ENCODE measurements at regions not wholly inside any gene's neighbourhood (a gene's known extent, or its start where the extent isn't known, plus 50 kb on each side); places are given as distances from the start of the nearest gene placed in this dataset.
"Not testable (repeated sequence)": the region's sequence is repeated elsewhere in the genome, so short reads cannot be mapped to it uniquely, and the experiment has no call there.

GRCh38 chr1:215400741-215401140 lies 166.4 kb upstream of the KCTD3 start:
- no peaks in the 10 kb centered on the region for H3K36me3 ChIP-seq (ENCODE audit: control insufficient read depth, insufficient read depth, low read length)
- TF ChIP-seq CTCF (IDR thresholded peaks at IDR 0.05; ENCODE audit: insufficient read depth, low read length, severe bottlenecking) = no peak
- no peak for DNase-seq (ENCODE audit: low read depth)
- no peak for FAIRE-seq
- H3K4me3 ChIP-seq (ENCODE audit: low read depth, low read length) = no peak overlapping the region
- no peaks in the 10 kb centered on the region for H3K27me3 ChIP-seq (ENCODE audit: control insufficient read depth, insufficient read depth, low read length)

GRCh38 chr1:215402147-215402546 lies 165.0 kb upstream of the KCTD3 start:
- TF ChIP-seq CTCF (IDR thresholded peaks at IDR 0.05; ENCODE audit: insufficient read depth, low read length, severe bottlenecking) = no peak
- no peak for FAIRE-seq
- Histone ChIP-seq H3K4me3 (ENCODE audit: low read depth, low read length) (no peak overlapping the region), H3K27me3 (ENCODE audit: control insufficient read depth, insufficient read depth, low read length) (no peaks in the 10 kb centered on the region), H3K36me3 (ENCODE audit: control insufficient read depth, insufficient read depth, low read length) (no peaks in the 10 kb centered on the region)
- DNase-seq (ENCODE audit: low read depth) = no peak

GRCh38 chr1:215405211-215405610 lies 161.9 kb upstream of the KCTD3 start:
- no peaks in the 10 kb centered on the region for H3K27me3 ChIP-seq (ENCODE audit: control insufficient read depth, insufficient read depth, low read length)
- FAIRE-seq (no peak), DNase-seq (ENCODE audit: low read depth) (no peak)
- no peak for TF ChIP-seq CTCF (IDR thresholded peaks at IDR 0.05; ENCODE audit: insufficient read depth, low read length, severe bottlenecking)
- H3K4me3 ChIP-seq (ENCODE audit: low read depth, low read length) = no peak overlapping the region
- no peaks in the 10 kb centered on the region for H3K36me3 ChIP-seq (ENCODE audit: control insufficient read depth, insufficient read depth, low read length)

- FAIRE-seq = no peak
- no peak overlapping the region for H3K4me3 ChIP-seq (ENCODE audit: low read depth, low read length)
- DNase-seq (ENCODE audit: low read depth) = no peak
- H3K36me3 ChIP-seq (ENCODE audit: control insufficient read depth, insufficient read depth, low read length) = no peaks in the 10 kb centered on the region
- H3K27me3 ChIP-seq (ENCODE audit: control insufficient read depth, insufficient read depth, low read length) = no peaks in the 10 kb centered on the region
- TF ChIP-seq CTCF (IDR thresholded peaks at IDR 0.05; ENCODE audit: insufficient read depth, low read length, severe bottlenecking) = no peak
Measured at GRCh38 chr1:215406927-215407326, 160.2 kb upstream of the KCTD3 start.

- no peak overlapping the region for H3K4me3 ChIP-seq (ENCODE audit: low read depth, low read length)
- no peaks in the 10 kb centered on the region for H3K36me3 ChIP-seq (ENCODE audit: control insufficient read depth, insufficient read depth, low read length)
- H3K27me3 ChIP-seq (ENCODE audit: control insufficient read depth, insufficient read depth, low read length) = no peaks in the 10 kb centered on the region
- FAIRE-seq (no peak), DNase-seq (ENCODE audit: low read depth) (no peak)
- TF ChIP-seq CTCF (IDR thresholded peaks at IDR 0.05; ENCODE audit: insufficient read depth, low read length, severe bottlenecking) = no peak
Measured at GRCh38 chr1:215407575-215407974, 159.5 kb upstream of the KCTD3 start.

GRCh38 chr1:215409546-215409945 lies 157.6 kb upstream of the KCTD3 start:
- H3K36me3 ChIP-seq (ENCODE audit: control insufficient read depth, insufficient read depth, low read length); H3K27me3 ChIP-seq (ENCODE audit: control insufficient read depth, insufficient read depth, low read length); FAIRE-seq; H3K4me3 ChIP-seq (ENCODE audit: low read depth, low read length): not testable (repeated sequence)
- DNase-seq (ENCODE audit: low read depth) = peak; percentile 21

GRCh38 chr1:215415521-215415920 lies 151.6 kb upstream of the KCTD3 start:
- H3K27me3 ChIP-seq (ENCODE audit: control insufficient read depth, insufficient read depth, low read length); H3K4me3 ChIP-seq (ENCODE audit: low read depth, low read length); H3K36me3 ChIP-seq (ENCODE audit: control insufficient read depth, insufficient read depth, low read length); DNase-seq (ENCODE audit: low read depth): not testable (repeated sequence)
- FAIRE-seq = peak; percentile 92

Data from bronchial epithelial cell (primary cell).